Fibroblast of lung (primary cell): ENCODE measurements at regions not wholly inside any gene's neighbourhood (a gene's known extent, or its start where the extent isn't known, plus 50 kb on each side); places are given as distances from the start of the nearest gene placed in this dataset.

ENCODE experiments used
- DNase-seq, 2 donors: peaks; one replicate each; pipeline versions ENCODE4 v3.0.0 to v3.0.0-alpha.2; 2010; ENCODE audit warnings: low read depth in 2 of 2
- H2AFZ ChIP-seq: 2 replicates; pipeline ENCODE4 v1.5.1; 2012; ENCODE audit warnings: low read length, control low read depth, inconsistent platforms
- H3K27ac ChIP-seq: 2 replicates; pipeline ENCODE4 v1.5.1; 2011; ENCODE audit warnings: low read length, control low read depth; ENCODE audit not compliant: insufficient read depth
- H3K27me3 ChIP-seq: 2 replicates; pipeline ENCODE4 v1.5.1; 2011; ENCODE audit warnings: mild to moderate bottlenecking, low read length; ENCODE audit not compliant: control insufficient read depth, insufficient read depth
- H3K36me3 ChIP-seq: 2 replicates; pipeline ENCODE4 v1.5.1; 2011; ENCODE audit warnings: low read length; ENCODE audit not compliant: control insufficient read depth, insufficient read depth
- H3K4me1 ChIP-seq: 2 replicates; pipeline ENCODE4 v1.5.1; 2011; ENCODE audit warnings: low read length; ENCODE audit not compliant: control insufficient read depth, insufficient read depth; ENCODE audit errors: extremely low read depth
- H3K4me2 ChIP-seq: 2 replicates; pipeline ENCODE4 v1.5.1; 2011; ENCODE audit warnings: low read length, control low read depth; ENCODE audit not compliant: insufficient read depth; ENCODE audit errors: extremely low read depth
- H3K4me3 ChIP-seq, 4 experiments: fragments of 200-600 bp in 1 of 4; sonication (generic) in 1 of 4; replicated peaks in 1 of 4; 2 replicates each; pipeline ENCODE4 v1.5.1; 2011 to 2016; ENCODE audit warnings: low read length in 4 of 4, low read depth in 3 of 4, mild to moderate bottlenecking in 3 of 4, control low read depth in 2 of 4, inconsistent platforms in 1 of 4, mixed read lengths in 1 of 4; ENCODE audit not compliant: insufficient read depth in 1 of 4; ENCODE audit errors: control extremely low read depth in 1 of 4
- H3K79me2 ChIP-seq: 2 replicates; pipeline ENCODE4 v1.5.1; 2012; ENCODE audit warnings: mild to moderate bottlenecking, low read length, inconsistent platforms; ENCODE audit not compliant: control insufficient read depth, insufficient read depth
- H3K9ac ChIP-seq: 2 replicates; pipeline ENCODE4 v1.5.1; 2011; ENCODE audit warnings: mild to moderate bottlenecking, low read length, control low read depth; ENCODE audit not compliant: insufficient read depth
- H3K9me3 ChIP-seq: 2 replicates; pipeline ENCODE4 v1.5.1; 2012; ENCODE audit warnings: low read depth, low read length; ENCODE audit not compliant: control insufficient read depth, insufficient read depth
- H4K20me1 ChIP-seq: 2 replicates; pipeline ENCODE4 v1.5.1; 2011; ENCODE audit warnings: low read length; ENCODE audit not compliant: control insufficient read depth, insufficient read depth; ENCODE audit errors: extremely low read depth
- EZH2 ChIP-seq: IDR thresholded peaks from 2 replicates; pipeline ENCODE4 v1.5.1; 2012; ENCODE audit warnings: low read length, control low read depth, mild to moderate bottlenecking; ENCODE audit errors: missing control alignments
- TF ChIP-seq, protein P1 (sequence below), 2 donors: IDR thresholded peaks in 1 of 2; conservative IDR thresholded peaks in 1 of 2; 1 replicate in 1 of 2; 2 replicates in 1 of 2; pipeline ENCODE4 v1.5.1; 2011 to 2012; ENCODE audit warnings: low read length in 2 of 2, control low read depth in 1 of 2, inconsistent platforms in 1 of 2, low read depth in 1 of 2, mild to moderate bottlenecking in 1 of 2

DNA sequence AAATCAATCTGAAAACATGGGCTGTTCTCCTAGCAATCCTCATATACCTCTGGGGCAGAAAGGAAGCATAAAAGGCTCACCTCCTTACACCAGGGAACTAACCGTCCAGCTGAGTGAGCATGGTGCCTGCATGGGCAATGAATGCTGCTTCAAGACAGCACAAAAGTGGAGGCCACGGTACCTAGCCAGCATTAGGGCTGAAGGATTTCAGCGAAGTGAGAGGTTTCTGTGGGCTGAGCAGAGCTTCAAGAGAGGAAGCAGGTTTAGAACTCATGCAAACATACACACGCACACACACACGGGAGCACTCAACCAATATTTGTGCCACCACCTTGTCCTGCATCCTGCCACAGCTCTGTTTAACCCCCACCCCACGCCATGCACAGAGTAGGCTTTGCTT is 838.5 kb upstream of the TMEM132C start:
- no peak overlapping the region for H3K4me2 ChIP-seq
- H2AFZ ChIP-seq, result no peak overlapping the region
- no peaks in the 10 kb centered on the region for H4K20me1 ChIP-seq
- no peaks in the 10 kb centered on the region for H3K9me3 ChIP-seq
- no peak overlapping the region for H3K4me3 ChIP-seq
- H3K27me3 ChIP-seq, result no peaks in the 10 kb centered on the region
- H3K4me1 ChIP-seq, result no peaks in the 10 kb centered on the region
- no peaks in the 10 kb centered on the region for H3K36me3 ChIP-seq
- H3K79me2 ChIP-seq, result no peaks in the 10 kb centered on the region
- TF ChIP-seq, protein P1, sequence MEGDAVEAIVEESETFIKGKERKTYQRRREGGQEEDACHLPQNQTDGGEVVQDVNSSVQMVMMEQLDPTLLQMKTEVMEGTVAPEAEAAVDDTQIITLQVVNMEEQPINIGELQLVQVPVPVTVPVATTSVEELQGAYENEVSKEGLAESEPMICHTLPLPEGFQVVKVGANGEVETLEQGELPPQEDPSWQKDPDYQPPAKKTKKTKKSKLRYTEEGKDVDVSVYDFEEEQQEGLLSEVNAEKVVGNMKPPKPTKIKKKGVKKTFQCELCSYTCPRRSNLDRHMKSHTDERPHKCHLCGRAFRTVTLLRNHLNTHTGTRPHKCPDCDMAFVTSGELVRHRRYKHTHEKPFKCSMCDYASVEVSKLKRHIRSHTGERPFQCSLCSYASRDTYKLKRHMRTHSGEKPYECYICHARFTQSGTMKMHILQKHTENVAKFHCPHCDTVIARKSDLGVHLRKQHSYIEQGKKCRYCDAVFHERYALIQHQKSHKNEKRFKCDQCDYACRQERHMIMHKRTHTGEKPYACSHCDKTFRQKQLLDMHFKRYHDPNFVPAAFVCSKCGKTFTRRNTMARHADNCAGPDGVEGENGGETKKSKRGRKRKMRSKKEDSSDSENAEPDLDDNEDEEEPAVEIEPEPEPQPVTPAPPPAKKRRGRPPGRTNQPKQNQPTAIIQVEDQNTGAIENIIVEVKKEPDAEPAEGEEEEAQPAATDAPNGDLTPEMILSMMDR (conservative IDR thresholded peaks at IDR 0.05 in 1 of 2, IDR thresholded peaks at IDR 0.05 in 1 of 2; ENCODE audit: low read depth in 1 of 2, low read length in 2 of 2), result no peak
- TF ChIP-seq EZH2, result no peak
- no peak overlapping the region for H3K9ac ChIP-seq
- no peak overlapping the region for H3K27ac ChIP-seq
- no peak for DNase-seq

DNA sequence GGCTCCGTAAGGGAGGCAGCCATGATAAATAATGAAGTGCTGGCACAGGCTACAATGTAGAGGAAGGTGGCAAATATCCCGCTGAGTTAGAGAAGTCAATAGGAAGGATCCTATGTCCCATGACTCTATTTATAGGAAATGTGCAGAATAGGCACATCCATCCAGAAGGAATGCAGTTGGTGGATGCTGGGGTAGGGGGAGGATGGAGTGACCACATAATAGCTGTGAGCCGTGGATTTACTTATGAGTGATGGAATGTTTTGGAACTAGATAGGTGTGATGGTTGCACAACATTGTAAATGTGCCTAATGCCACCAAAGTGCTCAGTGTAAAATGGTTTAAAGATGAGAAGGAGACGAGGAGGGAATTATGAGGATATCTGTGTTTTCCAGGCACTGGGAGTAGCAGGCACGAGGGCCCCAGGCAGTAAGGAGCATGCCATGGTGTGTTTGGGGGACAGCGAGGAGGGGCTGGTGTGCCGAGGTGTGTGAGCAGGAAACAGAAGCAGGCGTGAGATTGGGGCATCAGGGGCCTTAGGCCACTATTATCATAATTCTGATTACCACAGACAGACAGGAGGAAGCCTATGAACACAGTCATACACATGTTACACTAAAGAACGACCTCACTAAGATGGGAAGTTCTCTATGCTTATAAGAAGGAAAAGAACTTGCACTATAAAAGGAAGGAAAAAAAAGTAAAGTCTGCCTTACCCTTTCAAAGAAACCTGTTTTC is 837.3 kb upstream of the TMEM132C start:
- Histone ChIP-seq H3K27me3 (no peaks in the 10 kb centered on the region), H4K20me1 (no peaks in the 10 kb centered on the region), H2AFZ (no peak overlapping the region), H3K9me3 (no peaks in the 10 kb centered on the region), H3K79me2 (no peaks in the 10 kb centered on the region), H3K36me3 (no peaks in the 10 kb centered on the region), H3K4me1 (no peaks in the 10 kb centered on the region), H3K9ac (no peak overlapping the region), H3K4me3 (no peak overlapping the region), H3K27ac (no peak overlapping the region), H3K4me2 (no peak overlapping the region)
- no peak for TF ChIP-seq EZH2
- TF ChIP-seq, protein P1 (conservative IDR thresholded peaks at IDR 0.05 in 1 of 2, IDR thresholded peaks at IDR 0.05 in 1 of 2; ENCODE audit: low read depth in 1 of 2, low read length in 2 of 2), result no peak
- DNase-seq, result peak in 1 of 2 donors; percentile 52

DNA sequence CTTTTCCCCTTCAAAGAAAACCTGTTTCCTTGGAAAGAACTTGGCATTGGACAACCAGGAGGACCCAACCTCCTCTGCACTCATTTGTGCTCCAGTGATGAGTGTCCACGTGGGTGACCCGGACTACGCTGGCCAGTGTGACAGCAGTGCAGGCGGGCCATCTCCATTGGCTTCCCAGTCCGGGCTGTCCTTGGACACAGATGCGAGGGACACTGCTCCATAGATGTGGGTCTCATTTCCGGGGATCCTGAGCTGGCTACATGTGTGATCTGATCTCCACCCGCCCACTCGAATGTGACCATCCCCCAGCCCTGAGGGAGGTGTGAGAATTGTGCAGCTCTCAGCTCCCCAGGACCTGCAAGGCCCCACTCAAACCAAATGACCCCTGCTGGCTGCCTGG is 836.6 kb upstream of the TMEM132C start:
- H3K4me3 ChIP-seq, result no peak overlapping the region
- no peak overlapping the region for H3K4me2 ChIP-seq
- H3K79me2 ChIP-seq, result no peaks in the 10 kb centered on the region
- TF ChIP-seq EZH2, result no peak
- TF ChIP-seq, protein P1 (conservative IDR thresholded peaks at IDR 0.05 in 1 of 2, IDR thresholded peaks at IDR 0.05 in 1 of 2; ENCODE audit: low read depth in 1 of 2, low read length in 2 of 2), result no peak
- no peak for DNase-seq
- H3K9me3 ChIP-seq, result no peaks in the 10 kb centered on the region
- H3K9ac ChIP-seq, result no peak overlapping the region
- H3K27ac ChIP-seq, result no peak overlapping the region
- no peaks in the 10 kb centered on the region for H3K27me3 ChIP-seq
- H2AFZ ChIP-seq, result no peak overlapping the region
- H3K36me3 ChIP-seq, result no peaks in the 10 kb centered on the region
- no peaks in the 10 kb centered on the region for H4K20me1 ChIP-seq
- H3K4me1 ChIP-seq, result no peaks in the 10 kb centered on the region
